Testis (tissue), 2 donors: ENCODE measurements at regions not wholly inside any gene's neighbourhood (a gene's known extent, or its start where the extent isn't known, plus 50 kb on each side); places are given as distances from the start of the nearest gene placed in this dataset.

Experiments used
- POLR2A ChIP-seq: fragments of 450-650 bp; IDR thresholded peaks from one replicate; pipeline ENCODE4 v1.6.1; 2017; ENCODE audit warnings: antibody characterized with exemption, mild to moderate bottlenecking, moderate library complexity
- TF ChIP-seq, protein P1 (sequence below), 3 experiments: fragments of 450-650 bp in 2 of 3; fragments of 200-600 bp in 1 of 3; sonication (generic) in 1 of 3; IDR thresholded peaks; one replicate each; pipeline ENCODE4 v1.5.1; 2016 to 2019; ENCODE audit warnings: antibody characterized with exemption in 3 of 3, mild to moderate bottlenecking in 2 of 3, moderate library complexity in 1 of 3

DNA sequence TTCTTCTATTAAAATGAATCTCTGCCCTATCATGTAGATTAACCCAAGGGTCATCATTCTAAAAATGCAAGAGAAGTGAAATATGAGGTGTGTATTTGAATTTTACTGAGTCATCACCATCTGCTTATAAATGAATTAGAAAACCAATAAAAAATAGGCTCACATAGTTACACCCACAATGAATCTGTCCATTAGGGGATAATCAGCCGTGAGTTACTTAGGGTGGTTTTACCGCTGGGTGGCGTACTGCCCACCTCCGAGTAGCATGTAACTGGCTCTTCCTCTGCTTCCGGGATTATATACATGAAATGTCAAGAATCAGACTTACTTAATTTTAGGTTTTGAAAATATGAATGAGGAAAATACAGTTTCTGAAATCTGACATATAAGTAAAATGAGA, 332.9 kb upstream of the CCNG1 start:
- TF ChIP-seq, protein P1, sequence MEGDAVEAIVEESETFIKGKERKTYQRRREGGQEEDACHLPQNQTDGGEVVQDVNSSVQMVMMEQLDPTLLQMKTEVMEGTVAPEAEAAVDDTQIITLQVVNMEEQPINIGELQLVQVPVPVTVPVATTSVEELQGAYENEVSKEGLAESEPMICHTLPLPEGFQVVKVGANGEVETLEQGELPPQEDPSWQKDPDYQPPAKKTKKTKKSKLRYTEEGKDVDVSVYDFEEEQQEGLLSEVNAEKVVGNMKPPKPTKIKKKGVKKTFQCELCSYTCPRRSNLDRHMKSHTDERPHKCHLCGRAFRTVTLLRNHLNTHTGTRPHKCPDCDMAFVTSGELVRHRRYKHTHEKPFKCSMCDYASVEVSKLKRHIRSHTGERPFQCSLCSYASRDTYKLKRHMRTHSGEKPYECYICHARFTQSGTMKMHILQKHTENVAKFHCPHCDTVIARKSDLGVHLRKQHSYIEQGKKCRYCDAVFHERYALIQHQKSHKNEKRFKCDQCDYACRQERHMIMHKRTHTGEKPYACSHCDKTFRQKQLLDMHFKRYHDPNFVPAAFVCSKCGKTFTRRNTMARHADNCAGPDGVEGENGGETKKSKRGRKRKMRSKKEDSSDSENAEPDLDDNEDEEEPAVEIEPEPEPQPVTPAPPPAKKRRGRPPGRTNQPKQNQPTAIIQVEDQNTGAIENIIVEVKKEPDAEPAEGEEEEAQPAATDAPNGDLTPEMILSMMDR (IDR thresholded peaks at IDR 0.05): no peak
- no peak for TF ChIP-seq POLR2A
